Osteoblast (primary cell): ENCODE measurements at regions not wholly inside any gene's neighbourhood (a gene's known extent, or its start where the extent isn't known, plus 50 kb on each side); places are given as distances from the start of the nearest gene placed in this dataset.

Source experiments
- DNase-seq: peaks from one replicate; pipeline ENCODE4 v3.0.0; 2011; ENCODE audit warnings: low spot score, mixed read lengths; ENCODE audit not compliant: insufficient read length; ENCODE audit errors: missing footprints
- H2AFZ ChIP-seq: 2 replicates; pipeline ENCODE4 v1.6.0; 2011; ENCODE audit warnings: mild to moderate bottlenecking, low read length
- H3K27ac ChIP-seq: 2 replicates; pipeline ENCODE4 v1.5.1; 2011; ENCODE audit warnings: mild to moderate bottlenecking, low read depth, low read length, moderate library complexity
- H3K27me3 ChIP-seq: 2 replicates; pipeline ENCODE4 v1.6.0; 2012; ENCODE audit warnings: mild to moderate bottlenecking, control low read depth, inconsistent platforms, low read length, moderate library complexity; ENCODE audit not compliant: insufficient read depth
- H3K36me3 ChIP-seq: 2 replicates; pipeline ENCODE4 v1.5.1; 2011; ENCODE audit warnings: mild to moderate bottlenecking, low read length, control low read depth, moderate library complexity; ENCODE audit not compliant: insufficient read depth
- H3K4me1 ChIP-seq: 2 replicates; pipeline ENCODE4 v1.5.1; 2011; ENCODE audit warnings: mild to moderate bottlenecking, low read length, control low read depth, moderate library complexity; ENCODE audit not compliant: insufficient read depth
- H3K4me2 ChIP-seq: 2 replicates; pipeline ENCODE4 v1.6.0; 2011; ENCODE audit warnings: mild to moderate bottlenecking, low read length; ENCODE audit not compliant: insufficient read depth
- H3K4me3 ChIP-seq: fragments of 200-600 bp; sonication (generic); 3 replicates; pipeline ENCODE4 v1.5.1; 2012; ENCODE audit warnings: mild to moderate bottlenecking, low read length, inconsistent platforms; ENCODE audit not compliant: insufficient read depth
- H3K79me2 ChIP-seq: 2 replicates; pipeline ENCODE4 v1.6.0; 2012; ENCODE audit warnings: mild to moderate bottlenecking, low read length, control low read depth, inconsistent platforms; ENCODE audit not compliant: insufficient read depth
- H3K9me3 ChIP-seq: 2 replicates; pipeline ENCODE4 v1.5.1; 2011; ENCODE audit warnings: low read depth, low read length, control low read depth
- H4K20me1 ChIP-seq: 2 replicates; pipeline ENCODE4 v1.6.0; 2012; ENCODE audit warnings: mild to moderate bottlenecking, low read length, control low read depth; ENCODE audit not compliant: insufficient read depth
- CTCF ChIP-seq: IDR thresholded peaks from 2 replicates; pipeline ENCODE4 v1.5.1; 2011; ENCODE audit warnings: mild to moderate bottlenecking, low read depth, low read length, moderate library complexity; ENCODE audit errors: extremely low read depth

- H3K27ac ChIP-seq = no peak overlapping the region
- no peaks in the 10 kb centered on the region for H3K4me1 ChIP-seq
- no peak for TF ChIP-seq CTCF
- H3K79me2 ChIP-seq = no peaks in the 10 kb centered on the region
- DNase-seq = no peak
- H2AFZ ChIP-seq = no peak overlapping the region
- H3K4me3 ChIP-seq = no peak overlapping the region
- no peak overlapping the region for H3K4me2 ChIP-seq
- H3K27me3 ChIP-seq = no peaks in the 10 kb centered on the region
- H3K9me3 ChIP-seq = peaks cover 3% of the 10 kb centered on the region
- H4K20me1 ChIP-seq = no peaks in the 10 kb centered on the region
- H3K36me3 ChIP-seq = no peaks in the 10 kb centered on the region
Observed at GRCh38 chr10:65201491-65201890, 1680.3 kb downstream of the REEP3 start.

- Histone ChIP-seq H3K27ac (no peak overlapping the region), H2AFZ (no peak overlapping the region), H3K4me3 (no peak overlapping the region), H3K4me1 (no peaks in the 10 kb centered on the region), H3K27me3 (no peaks in the 10 kb centered on the region), H3K4me2 (no peak overlapping the region), H3K9me3 (no peaks in the 10 kb centered on the region), H3K79me2 (no peaks in the 10 kb centered on the region), H3K36me3 (no peaks in the 10 kb centered on the region), H4K20me1 (no peaks in the 10 kb centered on the region)
- DNase-seq = no peak
- no peak for TF ChIP-seq CTCF
Observed at GRCh38 chr10:65204999-65205398, 1683.8 kb downstream of the REEP3 start.

- H3K4me3 ChIP-seq = no peak overlapping the region
- no peaks in the 10 kb centered on the region for H3K4me1 ChIP-seq
- TF ChIP-seq CTCF = no peak
- no peak overlapping the region for H3K27ac ChIP-seq
- no peaks in the 10 kb centered on the region for H3K36me3 ChIP-seq
- no peak overlapping the region for H2AFZ ChIP-seq
- H3K79me2 ChIP-seq = no peaks in the 10 kb centered on the region
- no peak for DNase-seq
- no peaks in the 10 kb centered on the region for H3K27me3 ChIP-seq
- no peaks in the 10 kb centered on the region for H4K20me1 ChIP-seq
- H3K4me2 ChIP-seq = no peak overlapping the region
- H3K9me3 ChIP-seq = no peaks in the 10 kb centered on the region
Observed at GRCh38 chr10:65213170-65213569, 1692.0 kb downstream of the REEP3 start.

- Histone ChIP-seq H3K27me3 (no peaks in the 10 kb centered on the region), H3K4me3 (no peak overlapping the region), H3K36me3 (no peaks in the 10 kb centered on the region), H3K4me1 (no peaks in the 10 kb centered on the region), H2AFZ (no peak overlapping the region), H4K20me1 (no peaks in the 10 kb centered on the region), H3K27ac (no peak overlapping the region), H3K4me2 (no peak overlapping the region), H3K79me2 (no peaks in the 10 kb centered on the region), H3K9me3 (no peaks in the 10 kb centered on the region)
- DNase-seq = no peak
- no peak for TF ChIP-seq CTCF
Observed at GRCh38 chr10:65219444-65219843, 1698.2 kb downstream of the REEP3 start.
